ENCODE measurements at regions not wholly inside any gene's neighbourhood (a gene's known extent, or its start where the extent isn't known, plus 50 kb on each side); places are given as distances from the start of the nearest gene placed in this dataset.

- TF ChIP-seq POLR2A (IDR thresholded peaks at IDR 0.05) (no peak), CTCF (IDR thresholded peaks at IDR 0.05) (no peak)
Observed at GRCh38 chr15:23855947-23856346, 168.8 kb upstream of the NDN start.

Data from breast epithelium (tissue), 3 donors.